GM18511 (cell line): ENCODE measurements at regions not wholly inside any gene's neighbourhood (a gene's known extent, or its start where the extent isn't known, plus 50 kb on each side); places are given as distances from the start of the nearest gene placed in this dataset.

Experiments used
- ATAC-seq: cut with Tn5 transposase; IDR thresholded peaks from one replicate; pipeline ENCODE4 v1.9.1; 2021; ENCODE audit warnings: mild to moderate bottlenecking, moderate library complexity; ENCODE audit not compliant: unreplicated experiment

DNA sequence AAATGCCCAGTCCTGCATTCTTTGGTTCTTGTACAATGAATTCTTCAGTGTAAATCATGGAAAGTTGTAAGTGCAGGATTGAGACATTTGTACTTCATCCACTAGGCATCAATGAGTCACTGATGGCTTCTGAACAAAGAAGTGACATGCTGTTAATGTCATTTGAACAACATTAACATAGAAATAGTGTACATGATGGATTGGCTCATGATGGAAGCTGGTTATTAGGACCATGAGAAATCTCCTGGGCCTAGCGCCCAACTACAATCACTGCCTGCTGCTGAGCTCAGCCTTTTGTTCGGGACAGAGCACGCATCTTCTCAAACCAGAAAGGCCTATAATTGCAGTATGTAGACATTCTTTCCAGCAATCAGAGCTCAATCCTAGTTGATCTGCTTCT is 316.8 kb upstream of the TSHZ2 start:
- no peak for ATAC-seq

DNA sequence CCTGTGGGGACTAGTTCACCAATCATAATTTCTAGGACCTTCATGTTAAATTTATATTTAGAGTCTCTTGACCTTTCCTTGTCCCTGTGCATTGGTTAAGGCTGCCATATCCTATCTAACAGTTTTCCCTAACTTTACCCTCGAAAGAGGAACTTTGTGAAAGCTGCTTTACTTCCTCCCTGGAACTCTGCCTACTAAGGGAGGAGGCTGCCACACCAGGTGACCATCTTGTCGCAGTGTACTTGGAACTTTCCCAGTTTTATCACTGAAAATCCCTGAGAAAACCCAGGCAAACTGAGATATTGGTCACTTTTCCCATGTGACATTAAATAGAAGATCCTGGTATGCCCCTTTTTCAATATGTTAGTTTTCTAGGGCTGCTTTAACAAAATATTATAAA is 317.6 kb upstream of the TSHZ2 start:
- no peak for ATAC-seq

DNA sequence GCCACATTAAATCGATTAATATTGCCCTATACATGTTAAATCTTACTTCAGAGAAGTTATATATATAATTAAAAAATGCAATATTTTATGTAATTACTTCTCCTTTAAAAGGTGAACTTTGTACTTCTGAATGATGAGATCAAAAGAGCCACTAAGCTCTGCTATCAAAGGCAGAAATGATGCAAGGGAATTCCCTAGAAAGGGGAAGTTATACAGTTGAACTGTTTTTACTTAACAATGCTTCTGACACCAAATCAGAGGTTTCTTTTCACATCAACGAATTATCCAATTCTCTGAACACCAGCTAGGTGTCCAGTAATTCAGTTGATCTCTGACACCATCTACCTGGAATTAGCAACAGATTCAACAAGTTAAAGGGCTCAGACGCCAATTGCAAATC is 319.9 kb upstream of the TSHZ2 start:
- ATAC-seq, result no peak

DNA sequence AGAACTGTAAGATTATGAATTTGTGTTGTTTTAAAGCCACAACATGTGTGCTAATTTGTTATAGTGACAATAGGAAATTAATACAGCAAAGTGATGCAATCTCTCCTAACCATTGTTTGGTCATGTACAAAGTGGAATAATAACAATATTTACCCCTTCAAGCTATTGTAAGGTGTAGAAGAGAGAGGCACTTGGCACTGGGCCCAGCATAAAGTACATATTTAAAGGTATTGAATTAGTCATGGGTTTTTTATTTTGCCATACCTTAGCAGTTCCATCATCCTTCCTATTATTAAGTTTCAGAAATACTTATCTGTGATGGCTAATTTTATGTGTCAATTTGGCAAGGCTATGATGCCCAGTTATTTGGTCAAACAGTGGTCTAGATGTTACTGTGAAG is 322.4 kb upstream of the TSHZ2 start:
- no peak for ATAC-seq

DNA sequence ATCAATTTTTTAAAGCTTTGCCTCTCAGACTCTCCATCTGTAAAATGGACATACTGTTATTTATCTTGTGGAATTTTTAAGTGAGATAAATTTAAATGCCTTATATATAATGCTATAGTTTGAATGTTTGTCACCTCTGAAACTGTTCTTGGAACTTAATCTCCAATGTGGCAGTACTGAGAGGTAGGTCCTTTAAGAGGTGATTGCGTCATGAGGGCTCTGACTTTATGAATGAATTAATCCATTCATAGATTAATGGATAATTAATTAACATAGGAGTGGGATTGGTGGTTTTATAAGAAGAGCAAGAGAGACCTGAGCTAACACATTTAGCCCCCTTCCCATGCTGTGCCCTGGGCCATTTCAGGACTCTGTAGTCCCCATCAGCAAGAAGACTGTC is 326.3 kb upstream of the TSHZ2 start:
- no peak for ATAC-seq

DNA sequence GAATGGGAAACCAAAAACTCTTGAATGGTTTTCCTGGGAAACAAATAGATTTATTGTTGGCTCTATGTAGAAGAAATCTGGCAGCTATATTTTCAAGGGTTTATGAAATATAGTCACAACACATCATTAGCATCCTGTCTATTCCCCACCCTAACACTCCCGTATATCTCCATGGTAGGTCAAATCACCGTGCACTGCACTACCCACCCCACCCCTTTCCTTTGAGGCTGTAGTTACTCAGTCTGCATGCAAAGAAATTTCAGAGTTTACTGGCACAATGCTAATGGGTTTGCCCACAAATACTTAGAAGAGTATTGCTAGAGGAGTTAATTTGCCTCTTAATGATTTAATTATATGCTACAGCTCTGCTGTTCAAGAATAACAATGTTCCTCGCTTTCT is 329.1 kb upstream of the TSHZ2 start:
- no peak for ATAC-seq

DNA sequence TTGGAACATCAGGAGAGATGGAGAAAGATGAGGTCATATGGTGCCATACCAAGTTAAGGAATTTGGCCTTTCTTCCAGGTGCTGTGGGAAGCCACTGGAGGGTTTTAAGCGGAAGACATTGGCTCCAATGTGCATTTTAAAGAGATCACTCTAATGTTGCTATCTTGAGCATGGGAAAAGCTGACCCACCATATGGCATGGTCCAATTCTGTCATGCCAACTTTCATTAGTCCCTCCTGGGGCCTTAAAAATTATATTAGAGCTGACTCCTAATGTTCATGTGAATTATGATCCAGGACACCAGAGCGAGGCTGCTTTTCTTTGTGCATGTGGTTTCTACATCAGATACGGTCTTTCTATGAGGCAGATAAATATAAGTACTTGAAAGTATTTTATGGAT is 335.0 kb upstream of the TSHZ2 start:
- ATAC-seq, result no peak

DNA sequence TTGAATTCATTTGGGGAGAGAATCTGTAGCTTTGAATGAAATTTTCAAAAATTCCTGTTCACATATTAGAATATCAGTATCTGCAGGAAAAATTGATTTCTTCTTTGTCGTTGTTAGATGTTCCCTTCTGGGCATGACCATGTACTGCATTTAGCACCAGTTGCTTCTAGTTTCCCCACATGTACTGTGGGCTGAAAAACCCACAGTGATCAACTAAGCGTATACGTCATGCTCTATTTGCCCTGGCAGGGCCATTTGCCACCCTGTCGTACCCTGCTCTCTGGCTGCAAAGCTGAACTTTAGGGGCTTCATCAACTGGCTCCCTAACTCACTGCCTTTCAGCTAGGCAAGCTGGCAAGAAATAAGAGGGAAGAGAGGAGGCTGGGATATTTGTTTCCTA is 340.7 kb upstream of the TSHZ2 start:
- ATAC-seq, result no peak

DNA sequence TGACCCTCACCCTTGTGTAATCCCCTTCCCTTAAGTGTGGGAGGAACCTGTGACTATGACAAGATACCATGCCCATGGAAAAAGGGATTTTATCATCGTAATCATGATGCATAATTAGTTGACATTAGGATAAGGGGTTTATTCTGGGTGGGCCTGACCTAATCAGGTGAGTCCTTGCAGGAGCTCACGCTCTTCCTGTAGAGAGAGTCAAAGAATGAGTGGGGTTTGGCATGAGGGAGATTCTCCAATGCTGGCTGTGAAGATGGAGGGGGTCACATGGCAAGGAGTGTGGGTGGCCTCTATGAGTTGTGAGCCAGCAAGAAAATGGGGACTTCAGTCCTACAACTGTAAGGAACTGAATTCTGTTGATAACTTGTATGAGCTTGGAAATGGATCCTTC is 342.0 kb upstream of the TSHZ2 start:
- no peak for ATAC-seq

DNA sequence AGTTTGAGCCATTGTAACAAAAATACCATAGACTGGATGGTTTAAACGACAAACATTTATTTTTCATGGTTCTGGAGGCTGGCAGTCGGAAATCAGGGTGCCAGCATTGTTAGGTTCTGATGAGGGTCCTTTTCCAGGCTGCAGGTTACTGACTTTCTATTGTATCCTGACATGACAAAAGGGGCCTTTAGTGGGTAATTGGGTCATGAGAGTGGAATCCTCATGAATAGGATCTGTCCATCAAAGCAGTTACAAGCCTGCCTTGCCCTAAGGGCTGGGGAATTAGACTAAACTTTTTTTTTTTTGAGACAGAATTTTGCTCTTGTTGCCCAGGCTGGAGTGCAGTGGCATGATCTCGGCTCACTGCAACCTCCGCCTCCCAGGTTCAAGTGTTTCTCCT is 347.9 kb upstream of the TSHZ2 start:
- no peak for ATAC-seq

DNA sequence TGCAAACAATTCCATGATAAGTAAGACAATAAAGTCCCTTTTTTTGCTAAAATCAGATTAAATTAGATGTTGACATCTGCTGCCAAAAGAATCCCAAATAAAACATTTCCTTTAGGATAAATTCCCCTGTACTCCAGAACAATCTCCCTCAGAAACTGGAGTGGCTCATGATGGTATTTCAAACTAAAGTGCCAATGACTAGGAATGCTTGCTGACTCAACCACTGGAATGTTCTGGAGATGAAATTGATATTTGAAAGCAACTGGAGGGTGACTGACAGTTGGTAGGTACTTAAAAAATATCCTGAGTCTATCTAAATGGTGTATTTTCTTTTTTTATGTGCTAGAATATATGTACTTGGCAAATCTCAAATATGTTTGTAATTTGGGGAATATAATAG is 350.1 kb upstream of the TSHZ2 start:
- no peak for ATAC-seq

DNA sequence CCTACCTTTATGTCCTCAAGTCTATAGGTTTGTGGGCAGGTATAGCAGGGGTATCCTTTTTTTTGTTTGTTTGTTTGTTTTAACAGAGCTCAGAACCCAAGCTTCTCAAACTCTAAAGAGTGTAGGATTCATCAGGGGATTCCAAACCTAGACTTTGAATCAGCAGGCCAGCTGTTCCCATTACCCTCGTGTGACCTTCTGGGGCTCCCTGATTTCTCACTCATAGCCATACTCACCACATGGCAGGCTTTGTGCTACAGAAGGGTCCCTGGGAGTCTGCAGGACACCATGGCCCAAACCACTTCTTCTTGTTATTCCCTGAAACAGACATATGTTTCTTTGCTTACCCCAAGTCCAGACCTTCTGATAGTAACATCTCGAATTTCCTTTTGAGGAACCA is 350.8 kb upstream of the TSHZ2 start:
- ATAC-seq, result no peak

DNA sequence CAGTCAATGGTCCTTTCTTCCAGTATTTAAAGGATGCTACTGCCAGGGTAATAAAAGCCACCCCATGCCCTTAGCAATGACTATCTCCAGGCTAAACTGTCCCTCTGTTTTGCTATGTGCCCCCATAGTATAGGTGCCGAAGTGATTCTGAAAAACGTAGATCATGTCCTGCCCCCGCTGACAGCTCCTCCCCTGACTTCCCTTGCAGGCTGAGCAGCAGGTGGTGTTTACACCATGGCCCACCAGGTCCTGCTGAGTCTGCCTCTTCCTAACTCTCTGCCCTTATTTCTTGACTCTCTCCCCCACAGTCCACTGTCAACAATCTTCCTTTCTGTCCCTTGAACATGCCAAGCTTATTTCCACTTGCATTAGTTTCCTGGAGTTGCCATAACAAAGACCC is 352.5 kb upstream of the TSHZ2 start:
- no peak for ATAC-seq

DNA sequence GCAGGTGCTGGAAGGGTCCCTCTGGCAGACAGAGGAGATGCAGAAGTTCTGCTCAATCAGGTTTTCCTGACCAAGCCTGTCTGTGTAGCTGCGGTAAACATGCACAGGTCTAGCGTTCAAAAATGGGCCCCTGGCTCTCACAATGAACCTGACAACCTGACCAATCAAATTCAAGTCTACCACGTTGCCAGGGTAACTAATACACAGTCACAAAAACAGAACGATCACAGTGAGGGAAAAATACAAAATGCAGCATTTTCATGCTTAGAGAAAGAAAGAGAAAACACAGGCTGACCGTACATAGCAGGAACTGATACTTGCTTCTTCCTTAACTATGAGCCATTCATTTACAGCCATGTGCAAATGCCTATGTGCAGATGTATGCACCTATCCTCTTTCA is 353.1 kb upstream of the TSHZ2 start:
- ATAC-seq, result no peak

DNA sequence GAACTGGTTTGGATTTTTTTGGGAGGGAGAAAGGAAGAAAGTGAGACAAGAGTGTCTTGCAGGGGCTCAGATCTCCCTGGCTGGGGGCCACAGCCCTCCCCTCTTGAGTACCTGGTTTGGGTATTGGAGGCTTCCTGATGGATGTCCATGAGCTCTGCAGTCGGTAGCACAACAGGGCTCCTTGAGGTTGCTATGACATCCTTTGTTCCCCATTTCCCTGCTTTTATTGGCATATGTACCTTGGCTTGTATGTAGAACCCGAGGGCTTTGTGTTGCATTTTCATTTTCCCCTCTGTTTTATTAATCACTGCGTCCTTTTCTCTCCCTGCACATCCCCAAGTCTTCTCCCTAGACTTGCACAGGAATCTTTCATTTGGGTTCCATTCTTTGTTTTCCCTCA is 355.5 kb upstream of the TSHZ2 start:
- no peak for ATAC-seq

DNA sequence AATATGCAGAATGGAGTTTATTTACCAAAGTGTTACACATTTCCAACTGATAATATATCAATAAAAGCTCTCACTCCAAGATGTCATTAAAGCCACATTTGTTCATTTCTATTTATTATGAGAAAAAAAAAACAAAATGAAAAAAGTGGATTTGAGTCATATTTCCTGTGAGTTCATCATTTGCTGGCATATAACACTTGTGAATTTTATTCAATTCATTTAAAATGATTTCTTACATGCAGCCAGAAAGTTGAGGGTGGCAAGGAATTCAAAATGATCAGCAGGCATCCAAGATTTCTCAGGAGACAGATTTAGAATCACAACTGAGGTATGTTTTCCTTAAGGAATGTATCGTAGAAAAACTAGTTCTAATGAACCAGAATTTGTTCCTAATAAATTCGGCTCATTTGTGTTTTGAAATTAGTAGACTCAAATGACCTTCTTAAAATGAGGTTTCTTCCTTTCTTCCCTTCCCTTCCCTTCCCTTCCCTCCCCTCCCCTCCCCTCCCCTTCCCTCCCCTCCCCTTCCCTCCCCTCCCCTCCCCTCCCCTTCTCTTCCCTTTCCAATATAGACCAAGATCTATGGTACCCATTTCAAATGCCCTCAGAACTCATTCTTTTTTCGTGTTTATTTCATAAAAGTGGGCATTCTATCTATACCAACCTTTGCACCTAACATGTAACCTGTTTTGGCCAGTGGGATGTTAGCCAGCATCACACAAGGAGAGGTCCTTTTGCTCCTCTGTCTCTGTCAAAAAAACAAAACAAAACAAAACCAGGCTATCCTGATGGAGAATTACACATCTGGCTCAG is 357.9 kb upstream of the TSHZ2 start:
- no peak for ATAC-seq

DNA sequence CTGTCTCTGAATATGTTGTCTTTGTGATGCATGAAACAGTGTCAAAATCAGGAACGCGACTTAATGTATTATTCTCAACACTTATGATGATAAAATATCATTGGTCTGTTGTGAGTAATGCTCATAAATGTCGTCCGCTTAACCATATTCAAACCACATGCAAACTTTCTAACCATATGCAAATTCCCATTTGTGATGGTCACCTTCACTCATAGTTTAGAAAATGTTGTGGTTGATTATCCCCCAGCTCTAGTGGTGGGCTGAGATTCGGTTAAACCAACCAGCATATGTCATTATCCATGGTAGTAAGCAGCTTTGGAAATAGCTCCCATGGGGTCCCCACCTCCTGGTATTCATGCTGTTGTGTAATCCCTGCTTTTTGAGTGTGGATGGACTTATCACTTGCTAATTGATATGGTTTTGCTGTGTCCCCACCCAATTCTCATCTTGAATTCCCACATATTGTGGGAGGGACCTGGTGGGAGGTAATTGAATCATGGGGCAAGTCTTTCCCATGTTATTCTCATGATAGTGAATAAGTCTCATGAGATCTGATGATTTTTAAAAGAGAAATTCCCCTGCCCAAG is 360.0 kb upstream of the TSHZ2 start:
- ATAC-seq, result no peak

DNA sequence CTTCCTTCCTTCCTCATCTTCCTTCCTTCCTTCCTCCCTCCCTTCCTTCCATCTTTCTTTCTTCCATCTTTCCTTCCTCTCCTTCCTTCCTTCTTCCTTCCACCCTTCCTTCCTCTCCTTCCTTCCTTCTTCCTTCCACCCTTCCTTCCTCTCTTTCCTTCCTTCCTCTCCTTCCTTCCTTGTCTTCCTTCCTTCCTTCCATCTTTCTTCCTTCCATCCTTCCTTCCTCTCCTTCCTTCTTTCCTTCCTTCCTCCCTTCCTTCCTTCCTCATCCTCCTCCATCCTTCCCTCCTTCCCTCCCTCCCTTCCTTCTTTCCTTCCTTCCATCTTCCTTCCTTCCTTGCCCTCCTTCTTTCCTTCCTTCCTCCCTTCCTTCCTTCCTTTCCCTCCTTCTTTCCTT is 361.4 kb upstream of the TSHZ2 start:
- no peak for ATAC-seq

DNA sequence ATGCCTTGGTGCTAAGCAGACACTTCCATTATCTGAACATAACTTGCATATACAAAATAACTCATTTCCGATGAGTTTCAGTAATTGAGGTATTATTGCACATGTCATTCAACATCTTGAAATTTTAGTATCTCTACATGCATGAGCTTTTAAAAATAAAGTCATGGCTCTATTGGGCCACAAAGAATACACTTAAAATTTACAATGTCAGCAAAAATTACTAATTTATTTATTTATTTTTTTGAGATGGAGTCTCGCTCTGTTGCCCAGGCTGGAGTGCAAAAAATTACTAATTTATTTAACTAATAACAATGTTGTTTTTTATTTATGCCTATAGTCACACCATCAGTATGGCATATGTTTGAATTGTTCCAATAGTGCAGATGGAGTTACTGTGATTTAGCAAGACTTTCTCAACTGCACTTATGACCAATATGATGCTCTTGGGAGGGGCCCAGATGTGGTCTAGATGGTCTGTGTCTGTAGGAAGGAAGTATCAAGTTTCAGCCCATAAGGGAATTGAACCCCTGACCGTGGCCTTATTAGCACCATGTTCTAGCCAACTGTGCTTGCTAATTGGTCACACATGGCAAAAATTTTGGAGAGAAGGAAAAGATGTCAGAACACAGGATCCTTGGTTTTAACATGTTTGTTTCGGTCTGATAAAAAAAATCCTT is 370.7 kb upstream of the TSHZ2 start:
- ATAC-seq, result no peak

DNA sequence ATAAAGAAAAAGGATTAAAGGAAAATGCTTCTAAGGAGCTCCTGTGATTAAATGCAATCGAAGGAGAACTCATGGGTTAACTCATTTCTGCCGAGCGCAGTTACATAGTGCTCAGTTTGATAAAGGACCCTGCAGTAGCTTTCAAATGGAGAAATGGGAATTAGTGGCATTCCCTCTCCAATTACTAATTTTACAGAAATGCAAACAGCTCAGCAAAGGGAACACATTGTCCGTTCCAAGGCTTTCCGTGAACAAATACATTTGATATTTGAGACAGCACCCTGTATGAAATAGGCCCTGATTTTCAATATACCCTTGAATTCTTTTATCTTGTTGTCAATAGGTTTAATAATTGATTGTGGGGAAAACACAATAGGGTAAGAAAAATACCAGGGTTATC is 375.9 kb upstream of the TSHZ2 start:
- no peak for ATAC-seq

DNA sequence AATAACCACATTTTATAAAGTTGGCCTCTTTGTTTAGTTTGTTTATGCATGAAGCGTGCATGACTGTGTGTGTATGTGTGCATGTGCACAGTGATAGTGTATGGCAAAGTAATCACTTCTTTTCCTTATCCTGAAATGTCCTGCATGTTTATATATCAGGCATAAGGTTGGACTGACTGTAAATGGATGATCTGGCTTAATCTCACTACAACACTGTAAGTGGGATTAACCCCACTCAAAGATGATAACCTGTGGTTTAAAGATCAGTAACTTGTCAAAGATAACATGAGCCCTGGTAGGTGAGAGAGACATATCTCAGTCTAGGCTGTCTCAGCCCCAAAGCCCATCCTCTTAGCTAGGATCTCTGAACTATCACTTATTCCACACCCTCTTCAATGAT is 376.6 kb upstream of the TSHZ2 start:
- no peak for ATAC-seq

DNA sequence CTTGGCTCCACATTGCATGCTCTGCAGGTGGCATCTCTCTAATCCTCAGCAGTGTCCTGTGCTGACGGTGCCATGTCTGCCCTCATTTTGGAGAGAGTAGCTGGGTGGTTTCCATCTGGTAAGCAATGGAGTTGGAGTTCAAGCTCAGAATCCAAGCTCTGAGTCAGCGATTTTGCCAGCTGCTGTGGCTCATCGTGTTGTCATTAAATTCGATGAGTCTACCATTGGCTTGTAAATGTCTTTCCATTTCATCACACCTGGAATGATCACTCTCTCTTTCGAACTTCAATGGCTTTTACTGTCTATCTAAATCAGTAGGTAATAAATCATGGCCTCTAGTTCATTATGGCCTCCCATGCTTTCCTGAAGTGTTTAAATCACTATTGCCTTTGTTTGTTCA is 378.5 kb upstream of the TSHZ2 start:
- ATAC-seq, result no peak
